GM13976 (cell line): ENCODE measurements at regions not wholly inside any gene's neighbourhood (a gene's known extent, or its start where the extent isn't known, plus 50 kb on each side); places are given as distances from the start of the nearest gene placed in this dataset.

Experiments
- DNase-seq: peaks from one replicate; pipeline ENCODE4 v3.0.0; 2012; ENCODE audit warnings: low spot score
- in situ Hi-C: fragments of 300-500 bp; cut with MboI; formaldehyde crosslinking; loops from one replicate; pipeline ENCODE4 v1.12.0; 2022; ENCODE audit warnings: low sequenced_read_pairs, mixed read lengths, inconsistent platforms; ENCODE audit not compliant: unreplicated experiment
- TF ChIP-seq, protein P1 (sequence below): IDR thresholded peaks from 2 replicates; pipeline ENCODE4 v1.5.1; 2012; ENCODE audit warnings: borderline replicate concordance, mild to moderate bottlenecking; ENCODE audit not compliant: insufficient read depth; ENCODE audit errors: extremely low read depth, missing control alignments, control extremely low read depth

DNA sequence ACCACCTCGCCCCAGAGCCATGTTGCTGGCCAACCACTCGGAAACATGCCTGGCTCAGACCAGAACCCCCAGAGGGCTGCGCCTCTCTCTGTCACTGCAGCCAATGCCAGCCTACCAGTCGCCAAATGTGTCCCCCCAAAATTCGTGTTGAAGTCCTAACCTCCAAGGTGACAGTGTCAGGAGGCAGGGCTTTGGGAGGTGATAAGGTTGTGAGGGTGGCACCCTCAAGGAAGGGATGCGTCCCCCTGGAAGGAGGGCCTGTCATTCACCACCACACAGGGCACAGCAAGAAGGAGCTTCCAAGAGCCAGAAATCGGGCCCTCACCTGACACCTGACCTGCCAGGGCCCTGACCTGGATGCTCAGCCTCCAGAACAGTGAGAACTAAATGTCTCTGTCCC lies 291.9 kb upstream of the SALL3 start:
- in situ Hi-C loops = no loop called here
- TF ChIP-seq, protein P1, sequence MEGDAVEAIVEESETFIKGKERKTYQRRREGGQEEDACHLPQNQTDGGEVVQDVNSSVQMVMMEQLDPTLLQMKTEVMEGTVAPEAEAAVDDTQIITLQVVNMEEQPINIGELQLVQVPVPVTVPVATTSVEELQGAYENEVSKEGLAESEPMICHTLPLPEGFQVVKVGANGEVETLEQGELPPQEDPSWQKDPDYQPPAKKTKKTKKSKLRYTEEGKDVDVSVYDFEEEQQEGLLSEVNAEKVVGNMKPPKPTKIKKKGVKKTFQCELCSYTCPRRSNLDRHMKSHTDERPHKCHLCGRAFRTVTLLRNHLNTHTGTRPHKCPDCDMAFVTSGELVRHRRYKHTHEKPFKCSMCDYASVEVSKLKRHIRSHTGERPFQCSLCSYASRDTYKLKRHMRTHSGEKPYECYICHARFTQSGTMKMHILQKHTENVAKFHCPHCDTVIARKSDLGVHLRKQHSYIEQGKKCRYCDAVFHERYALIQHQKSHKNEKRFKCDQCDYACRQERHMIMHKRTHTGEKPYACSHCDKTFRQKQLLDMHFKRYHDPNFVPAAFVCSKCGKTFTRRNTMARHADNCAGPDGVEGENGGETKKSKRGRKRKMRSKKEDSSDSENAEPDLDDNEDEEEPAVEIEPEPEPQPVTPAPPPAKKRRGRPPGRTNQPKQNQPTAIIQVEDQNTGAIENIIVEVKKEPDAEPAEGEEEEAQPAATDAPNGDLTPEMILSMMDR = no peak

DNA sequence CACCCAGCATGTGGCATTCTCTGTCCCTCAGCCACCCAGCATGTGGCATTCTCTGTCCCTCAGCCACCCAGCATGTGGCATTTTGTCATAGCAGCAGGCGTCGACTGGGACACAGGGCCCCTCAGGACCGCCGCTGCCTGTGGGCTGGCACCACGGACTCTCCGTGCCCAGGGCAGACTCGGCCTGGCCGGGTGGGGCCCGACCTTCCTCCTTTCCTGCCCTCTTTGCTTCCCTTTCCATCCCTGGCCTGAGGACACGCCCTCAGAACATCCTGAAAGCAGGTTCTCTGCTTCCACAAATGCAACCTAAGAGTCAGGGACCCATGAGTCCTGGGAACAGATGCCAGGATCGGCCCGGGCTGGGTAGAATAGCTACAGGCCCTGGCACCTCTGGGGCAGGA lies 291.4 kb upstream of the SALL3 start:
- DNase-seq = no peak
- in situ Hi-C loops = no loop called here
- TF ChIP-seq, protein P1 = no peak

More for the DNA sequence above, 291.9 kb upstream of the SALL3 start:
- no peak for DNase-seq

DNA sequence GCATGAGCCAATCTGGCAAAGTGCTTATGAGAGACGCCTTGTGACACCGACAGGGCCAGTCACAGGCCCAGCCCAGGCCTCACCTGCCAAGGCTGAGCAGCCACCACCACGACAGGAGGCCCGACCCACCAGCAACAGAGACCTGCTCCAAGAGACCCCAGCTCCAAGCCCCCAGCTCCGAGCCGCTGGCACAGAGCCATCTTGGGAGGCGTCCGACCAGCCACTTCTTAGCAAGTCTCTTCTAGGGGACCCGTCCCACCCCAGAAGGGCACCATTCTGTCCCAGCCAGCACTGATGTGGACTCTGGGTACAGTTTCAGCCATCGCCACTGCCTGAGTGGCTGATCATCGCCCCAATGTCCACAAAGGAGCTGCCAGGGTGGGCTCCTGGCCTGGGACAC lies 290.7 kb upstream of the SALL3 start:
- TF ChIP-seq, protein P1 = no peak
- in situ Hi-C loops = no loop called here
- no peak for DNase-seq

DNA sequence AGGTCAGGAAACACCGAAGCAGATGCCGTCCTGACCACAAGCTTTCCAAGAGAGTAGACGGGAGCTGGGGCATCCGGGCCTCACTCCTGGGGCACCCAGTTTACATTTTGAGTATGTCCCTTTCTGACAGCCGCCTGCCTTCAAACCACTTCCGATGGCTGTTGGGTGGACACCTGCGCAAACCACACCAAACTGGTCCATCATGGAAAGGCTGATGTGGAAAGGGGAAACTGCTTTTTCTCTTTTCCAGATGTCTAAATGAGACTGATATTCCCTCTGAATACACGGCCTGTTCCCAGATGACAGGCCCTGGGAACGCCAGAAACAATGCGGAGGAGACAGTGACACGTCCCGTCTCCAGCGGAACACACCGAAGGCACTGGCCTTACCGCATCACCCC lies 290.0 kb upstream of the SALL3 start:
- no peak for DNase-seq
- TF ChIP-seq, protein P1 = no peak
- in situ Hi-C loops = no loop called here

DNA sequence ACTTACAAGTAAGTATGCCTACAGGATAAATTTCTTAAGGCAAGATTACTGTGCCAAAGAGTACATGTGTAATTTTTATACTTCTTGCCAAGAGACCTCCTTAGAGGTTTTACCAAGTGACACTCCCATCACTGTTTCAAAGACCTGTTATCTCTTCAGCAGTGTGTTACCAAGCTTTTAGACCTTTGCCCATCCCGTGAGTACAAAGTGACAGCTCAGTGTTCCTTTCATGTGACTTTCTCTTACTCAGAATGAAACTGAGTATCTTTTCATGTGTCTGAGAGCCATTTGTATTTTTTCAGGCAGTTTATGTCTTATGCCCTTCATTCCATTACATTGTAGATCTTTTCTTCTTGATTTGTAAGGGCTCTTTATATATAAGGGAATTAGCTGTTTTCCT lies 287.5 kb upstream of the SALL3 start:
- DNase-seq = no peak
- in situ Hi-C loops = no loop called here
- TF ChIP-seq, protein P1 = no peak

DNA sequence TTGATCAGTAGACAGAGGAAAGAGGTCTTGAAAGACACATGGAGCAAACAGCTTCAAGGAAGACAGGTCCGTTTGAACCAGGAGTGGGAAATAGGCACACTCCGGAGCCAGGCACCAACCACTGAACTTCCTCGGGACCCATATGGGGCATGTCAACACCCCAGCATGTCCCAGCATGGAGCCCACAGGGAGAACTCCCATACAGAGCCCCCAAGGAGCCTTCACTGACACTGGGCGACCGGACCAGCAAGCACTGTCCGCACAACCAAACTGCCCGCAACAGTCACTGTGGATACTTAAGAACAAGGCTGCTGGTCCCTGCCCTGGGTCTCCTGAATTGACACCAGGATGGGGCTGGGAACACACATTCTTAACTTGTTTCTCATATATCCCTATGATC lies 286.2 kb upstream of the SALL3 start:
- in situ Hi-C loops = no loop called here
- DNase-seq = no peak
- TF ChIP-seq, protein P1 = no peak
